HG02642 (cell line): ENCODE measurements at regions not wholly inside any gene's neighbourhood (a gene's known extent, or its start where the extent isn't known, plus 50 kb on each side); places are given as distances from the start of the nearest gene placed in this dataset.
"Not testable (repeated sequence)": the region's sequence is repeated elsewhere in the genome, so short reads cannot be mapped to it uniquely, and the experiment has no call there.

Source experiments
- ATAC-seq: cut with Tn5 transposase; IDR thresholded peaks from one replicate; pipeline ENCODE4 v1.9.1; 2021; ENCODE audit warnings: mild to moderate bottlenecking; ENCODE audit not compliant: unreplicated experiment, poor library complexity

GRCh38 chr22:35177811-35178210, 79.5 kb upstream of the HMGXB4 start:
- ATAC-seq, result no peak

GRCh38 chr22:35178446-35178845, 78.8 kb upstream of the HMGXB4 start:
- ATAC-seq, result no peak

GRCh38 chr22:35183917-35184316, 73.4 kb upstream of the HMGXB4 start:
- ATAC-seq, result no peak

- no peak for ATAC-seq
Observed at GRCh38 chr22:35186492-35186891, 70.8 kb upstream of the HMGXB4 start.

GRCh38 chr22:35188930-35189329, 68.4 kb upstream of the HMGXB4 start:
- ATAC-seq, result not testable (repeated sequence)

- no peak for ATAC-seq
Observed at GRCh38 chr22:35189559-35189958, 67.7 kb upstream of the HMGXB4 start.

- ATAC-seq, result no peak
Observed at GRCh38 chr22:35191412-35191811, 65.9 kb upstream of the HMGXB4 start.

- ATAC-seq, result no peak
Observed at GRCh38 chr22:35192129-35192918, 65.0 kb upstream of the HMGXB4 start.

GRCh38 chr22:35195226-35195625, 62.1 kb upstream of the HMGXB4 start:
- ATAC-seq, result no peak

GRCh38 chr22:35195821-35196220, 61.5 kb upstream of the HMGXB4 start:
- ATAC-seq, result no peak

- no peak for ATAC-seq
Observed at GRCh38 chr22:35197071-35197470, 60.2 kb upstream of the HMGXB4 start.

GRCh38 chr22:35197886-35198285, 59.4 kb upstream of the HMGXB4 start:
- ATAC-seq, result no peak

- ATAC-seq, result no peak
Observed at GRCh38 chr22:35198738-35199137, 58.6 kb upstream of the HMGXB4 start.

- ATAC-seq, result no peak
Observed at GRCh38 chr22:35202376-35202775, 54.9 kb upstream of the HMGXB4 start.

GRCh38 chr22:35203583-35203982, 53.7 kb upstream of the HMGXB4 start:
- no peak for ATAC-seq

GRCh38 chr22:35204807-35205775, 52.2 kb upstream of the HMGXB4 start:
- no peak for ATAC-seq

GRCh38 chr22:35205961-35206360, 51.3 kb upstream of the HMGXB4 start:
- no peak for ATAC-seq

GRCh38 chr22:35206889-35207288, 50.4 kb upstream of the HMGXB4 start:
- ATAC-seq, result no peak
